ENCODE measurements at regions not wholly inside any gene's neighbourhood (a gene's known extent, or its start where the extent isn't known, plus 50 kb on each side); places are given as distances from the start of the nearest gene placed in this dataset.
"Not testable (repeated sequence)": the region's sequence is repeated elsewhere in the genome, so short reads cannot be mapped to it uniquely, and the experiment has no call there.

GRCh38 chr3:35446896-35447295 is 192.4 kb upstream of the ARPP21 start:
- POLR2A ChIA-PET: no interaction called here
- DNase-seq (no peak), ATAC-seq (no peak)
- Mint-ChIP-seq H3K4me1 (no peaks in the 10 kb centered on the region), H3K27ac (no peak overlapping the region), H3K27me3 (no peaks in the 10 kb centered on the region), H3K4me3 (no peak overlapping the region), H3K9me3 (ENCODE audit: low read depth) (no peaks in the 10 kb centered on the region), H3K36me3 (ENCODE audit: low read depth) (no peaks in the 10 kb centered on the region)
- intact Hi-C loops (cut with DNase I, micrococcal nuclease): no loop called here
- CTCF ChIA-PET: interaction anchor here (0.7 kb wide), 1 partner anchor 174 kb away, joined by 3 read pairs; no protein-coding TSS in a partner anchor

GRCh38 chr3:35448121-35448520 is 191.2 kb upstream of the ARPP21 start:
- POLR2A ChIA-PET: no interaction called here
- DNase-seq (no peak), ATAC-seq (no peak)
- Mint-ChIP-seq H3K4me3 (no peak overlapping the region), H3K36me3 (ENCODE audit: low read depth) (no peaks in the 10 kb centered on the region), H3K4me1 (no peaks in the 10 kb centered on the region), H3K27me3 (no peaks in the 10 kb centered on the region), H3K9me3 (ENCODE audit: low read depth) (no peaks in the 10 kb centered on the region), H3K27ac (no peak overlapping the region)
- intact Hi-C loops (cut with DNase I, micrococcal nuclease): no loop called here
- CTCF ChIA-PET: no interaction called here

GRCh38 chr3:35448681-35449080 is 190.6 kb upstream of the ARPP21 start:
- no peaks in the 10 kb centered on the region for H3K36me3 Mint-ChIP-seq (ENCODE audit: low read depth)
- no peaks in the 10 kb centered on the region for H3K9me3 Mint-ChIP-seq (ENCODE audit: low read depth)
- CTCF ChIA-PET: no interaction called here
- intact Hi-C loops (cut with DNase I, micrococcal nuclease): no loop called here
- no peak for ATAC-seq
- no peaks in the 10 kb centered on the region for H3K27me3 Mint-ChIP-seq
- no peak for DNase-seq
- H3K27ac Mint-ChIP-seq: no peak overlapping the region
- no peak overlapping the region for H3K4me3 Mint-ChIP-seq
- POLR2A ChIA-PET: no interaction called here
- H3K4me1 Mint-ChIP-seq: no peaks in the 10 kb centered on the region

- H3K36me3 Mint-ChIP-seq (ENCODE audit: low read depth); POLR2A ChIA-PET; H3K27ac Mint-ChIP-seq; DNase-seq; H3K4me3 Mint-ChIP-seq; H3K27me3 Mint-ChIP-seq; intact Hi-C loops (cut with DNase I, micrococcal nuclease); CTCF ChIA-PET; ATAC-seq; H3K4me1 Mint-ChIP-seq; H3K9me3 Mint-ChIP-seq (ENCODE audit: low read depth): not testable (repeated sequence)
Observed at GRCh38 chr3:35454819-35455218, 184.5 kb upstream of the ARPP21 start.

DNA sequence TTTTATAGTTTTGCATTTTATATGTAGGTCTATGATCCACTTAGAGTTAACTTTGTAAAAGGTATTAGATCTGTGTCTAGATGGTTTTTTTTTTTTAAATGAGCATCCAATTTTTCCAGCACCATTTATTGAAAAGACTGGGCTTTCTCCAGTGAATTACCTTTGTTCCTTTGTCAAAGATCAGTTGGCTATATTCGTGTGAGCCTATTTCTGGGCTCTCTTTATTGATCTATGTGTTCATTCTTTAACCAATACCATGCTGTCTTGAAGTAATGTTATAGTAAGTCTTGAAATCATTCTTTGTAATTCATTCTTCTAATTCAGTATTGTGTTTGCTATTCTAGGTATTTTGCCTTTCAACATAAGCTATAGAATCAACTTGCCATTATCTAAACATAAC is 165.4 kb upstream of the ARPP21 start:
- no peaks in the 10 kb centered on the region for H3K4me1 Mint-ChIP-seq
- ATAC-seq (no peak), DNase-seq (no peak)
- H3K4me3 Mint-ChIP-seq: no peak overlapping the region
- H3K27ac Mint-ChIP-seq: no peak overlapping the region
- H3K36me3 Mint-ChIP-seq (ENCODE audit: low read depth): no peaks in the 10 kb centered on the region
- POLR2A ChIA-PET: no interaction called here
- intact Hi-C loops (cut with DNase I, micrococcal nuclease): no loop called here
- no peaks in the 10 kb centered on the region for H3K27me3 Mint-ChIP-seq
- H3K9me3 Mint-ChIP-seq (ENCODE audit: low read depth): peaks cover 10% of the 10 kb centered on the region
- CTCF ChIA-PET: no interaction called here

DNA sequence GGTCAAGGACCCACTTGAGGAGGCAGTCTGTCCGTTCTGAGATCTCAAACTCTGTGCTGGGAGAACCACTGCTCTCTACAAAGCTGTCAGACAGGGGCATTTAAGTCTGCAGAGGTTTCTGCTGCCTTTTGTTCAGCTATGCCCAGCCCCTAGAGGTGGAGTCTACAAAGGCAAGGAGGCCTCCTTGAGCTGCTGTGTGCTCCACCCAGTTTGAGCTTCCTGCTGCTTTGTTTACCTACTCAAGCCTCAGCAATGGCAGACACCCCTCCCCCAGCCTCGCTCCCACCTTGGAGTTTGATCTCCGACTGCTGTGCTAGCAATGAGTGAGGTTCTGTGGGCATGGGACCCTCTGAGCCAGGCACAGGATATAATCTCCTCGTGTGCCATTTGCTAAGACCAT is 156.8 kb upstream of the ARPP21 start:
- CTCF ChIA-PET; DNase-seq; H3K27ac Mint-ChIP-seq; H3K27me3 Mint-ChIP-seq; POLR2A ChIA-PET; H3K9me3 Mint-ChIP-seq (ENCODE audit: low read depth); intact Hi-C loops (cut with DNase I, micrococcal nuclease); H3K4me1 Mint-ChIP-seq; ATAC-seq; H3K36me3 Mint-ChIP-seq (ENCODE audit: low read depth); H3K4me3 Mint-ChIP-seq: not testable (repeated sequence)

DNA sequence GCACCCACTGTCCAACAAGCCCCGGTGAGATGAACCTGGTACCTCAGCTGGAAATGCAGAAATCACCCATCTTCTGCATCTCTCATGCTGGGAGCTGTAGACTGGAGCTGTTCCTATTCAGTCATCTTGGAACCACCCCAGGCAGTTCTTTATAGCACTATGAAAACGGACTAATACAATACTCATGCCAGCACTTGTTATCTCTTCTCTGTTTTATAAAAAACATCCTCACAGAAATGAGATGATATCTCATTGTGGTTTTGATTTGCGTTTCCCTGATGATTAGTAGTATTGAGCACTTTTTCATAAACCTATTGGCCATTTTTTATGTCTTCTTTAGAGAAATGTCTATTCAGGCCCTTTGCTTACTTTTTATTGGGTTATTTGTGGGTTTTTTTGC is 156.2 kb upstream of the ARPP21 start:
- no peaks in the 10 kb centered on the region for H3K36me3 Mint-ChIP-seq (ENCODE audit: low read depth)
- ChIA-PET POLR2A (no interaction called here), CTCF (no interaction called here)
- H3K4me1 Mint-ChIP-seq: no peaks in the 10 kb centered on the region
- H3K27me3 Mint-ChIP-seq: peaks cover 2% of the 10 kb centered on the region
- H3K9me3 Mint-ChIP-seq (ENCODE audit: low read depth): peaks cover 6% of the 10 kb centered on the region
- DNase-seq: no peak
- H3K4me3 Mint-ChIP-seq: no peak overlapping the region
- ATAC-seq: no peak
- no peak overlapping the region for H3K27ac Mint-ChIP-seq
- intact Hi-C loops (cut with DNase I, micrococcal nuclease): no loop called here

DNA sequence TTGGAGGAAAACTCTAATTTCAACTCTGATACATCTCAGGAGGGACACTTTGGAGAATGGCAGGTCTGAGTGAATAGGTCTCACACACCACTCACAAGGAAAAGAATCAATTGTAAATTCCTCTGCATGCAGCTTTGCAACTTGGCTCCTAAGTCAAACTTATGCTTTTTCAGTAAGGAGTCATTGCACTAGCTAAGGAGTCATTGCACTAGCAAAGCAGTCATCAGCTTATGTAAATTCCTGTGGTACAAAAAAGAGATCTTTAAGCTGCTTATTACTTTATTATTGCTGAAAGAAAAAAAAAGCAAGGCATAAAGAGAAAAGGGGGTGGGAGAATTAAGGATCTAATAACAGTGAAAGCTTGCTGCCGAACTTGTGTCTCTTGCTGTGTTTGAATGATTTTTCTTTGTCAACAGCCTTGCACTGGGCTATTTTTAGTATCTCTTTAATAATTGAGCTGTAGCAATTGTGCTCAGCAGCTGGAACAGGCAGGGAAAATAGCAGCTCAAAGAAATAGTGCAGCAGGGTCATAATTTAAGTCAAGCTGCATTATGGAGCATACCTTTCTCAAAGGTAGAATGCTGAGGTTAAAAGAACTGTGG is 154.3 kb upstream of the ARPP21 start:
- DNase-seq: no peak
- intact Hi-C loops (cut with DNase I, micrococcal nuclease): no loop called here
- H3K27me3 Mint-ChIP-seq: peaks cover 2% of the 10 kb centered on the region
- POLR2A ChIA-PET: no interaction called here
- CTCF ChIA-PET: no interaction called here
- H3K9me3 Mint-ChIP-seq (ENCODE audit: low read depth): peaks cover 6% of the 10 kb centered on the region
- ATAC-seq: no peak
- no peaks in the 10 kb centered on the region for H3K4me1 Mint-ChIP-seq
- no peaks in the 10 kb centered on the region for H3K36me3 Mint-ChIP-seq (ENCODE audit: low read depth)
- H3K27ac Mint-ChIP-seq: no peak overlapping the region
- H3K4me3 Mint-ChIP-seq: no peak overlapping the region

DNA sequence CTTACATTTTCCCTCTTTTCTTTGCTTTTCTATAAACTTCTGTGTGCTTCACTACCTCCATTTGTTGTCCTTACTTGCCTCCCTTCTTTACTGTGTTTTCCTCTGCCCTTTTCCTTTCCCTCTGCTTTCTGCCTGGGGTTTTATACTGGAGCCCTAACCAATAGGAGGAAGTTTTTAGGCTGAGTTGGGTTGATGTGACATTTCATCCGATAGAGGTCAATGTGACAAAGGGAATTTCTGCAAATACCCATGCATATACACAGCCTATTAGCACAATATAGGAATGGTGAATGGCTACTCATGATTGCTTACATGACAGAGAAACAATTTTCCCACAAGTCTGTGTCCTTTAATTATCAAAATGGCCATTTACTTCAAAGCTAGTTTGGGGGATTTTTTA is 153.0 kb upstream of the ARPP21 start:
- no peak for DNase-seq
- no peak for ATAC-seq
- H3K27me3 Mint-ChIP-seq: peaks cover 2% of the 10 kb centered on the region
- H3K4me3 Mint-ChIP-seq: no peak overlapping the region
- H3K27ac Mint-ChIP-seq: no peak overlapping the region
- H3K36me3 Mint-ChIP-seq (ENCODE audit: low read depth): no peaks in the 10 kb centered on the region
- ChIA-PET CTCF (no interaction called here), POLR2A (no interaction called here)
- H3K4me1 Mint-ChIP-seq: no peaks in the 10 kb centered on the region
- intact Hi-C loops (cut with DNase I, micrococcal nuclease): no loop called here
- no peaks in the 10 kb centered on the region for H3K9me3 Mint-ChIP-seq (ENCODE audit: low read depth)

- no peaks in the 10 kb centered on the region for H3K4me1 Mint-ChIP-seq
- intact Hi-C loops (cut with DNase I, micrococcal nuclease): no loop called here
- no peaks in the 10 kb centered on the region for H3K9me3 Mint-ChIP-seq (ENCODE audit: low read depth)
- no peak overlapping the region for H3K27ac Mint-ChIP-seq
- H3K36me3 Mint-ChIP-seq (ENCODE audit: low read depth): no peaks in the 10 kb centered on the region
- H3K27me3 Mint-ChIP-seq: peaks cover 2% of the 10 kb centered on the region
- POLR2A ChIA-PET: no interaction called here
- H3K4me3 Mint-ChIP-seq: no peak overlapping the region
- CTCF ChIA-PET: no interaction called here
- ATAC-seq (no peak), DNase-seq (no peak)
Observed at GRCh38 chr3:35487376-35487775, 151.9 kb upstream of the ARPP21 start.

DNA sequence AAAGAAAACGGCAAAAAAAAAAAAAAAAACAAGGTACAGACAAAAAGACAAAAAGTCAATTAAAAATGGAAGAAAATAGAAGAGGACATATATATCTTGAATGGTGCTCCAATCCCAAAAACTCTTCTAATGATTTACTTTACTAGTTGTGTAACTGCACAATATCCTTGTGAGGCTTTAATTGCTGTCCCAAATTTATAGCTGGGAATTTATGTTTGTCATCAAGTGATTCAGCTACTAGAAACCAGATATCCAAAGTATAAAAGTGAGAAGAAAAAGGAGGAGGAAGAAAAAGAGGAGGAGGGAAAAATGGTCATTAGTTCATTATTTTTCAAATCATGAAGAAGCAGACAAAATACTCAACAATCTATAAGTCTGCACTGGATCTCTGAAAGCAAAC is 150.8 kb upstream of the ARPP21 start:
- peaks cover 2% of the 10 kb centered on the region for H3K27me3 Mint-ChIP-seq
- no peaks in the 10 kb centered on the region for H3K9me3 Mint-ChIP-seq (ENCODE audit: low read depth)
- intact Hi-C loops (cut with DNase I, micrococcal nuclease): no loop called here
- ChIA-PET POLR2A (no interaction called here), CTCF (no interaction called here)
- ATAC-seq (no peak), DNase-seq (no peak)
- H3K4me3 Mint-ChIP-seq: no peak overlapping the region
- H3K27ac Mint-ChIP-seq: no peak overlapping the region
- H3K4me1 Mint-ChIP-seq: no peaks in the 10 kb centered on the region
- H3K36me3 Mint-ChIP-seq (ENCODE audit: low read depth): no peaks in the 10 kb centered on the region

DNA sequence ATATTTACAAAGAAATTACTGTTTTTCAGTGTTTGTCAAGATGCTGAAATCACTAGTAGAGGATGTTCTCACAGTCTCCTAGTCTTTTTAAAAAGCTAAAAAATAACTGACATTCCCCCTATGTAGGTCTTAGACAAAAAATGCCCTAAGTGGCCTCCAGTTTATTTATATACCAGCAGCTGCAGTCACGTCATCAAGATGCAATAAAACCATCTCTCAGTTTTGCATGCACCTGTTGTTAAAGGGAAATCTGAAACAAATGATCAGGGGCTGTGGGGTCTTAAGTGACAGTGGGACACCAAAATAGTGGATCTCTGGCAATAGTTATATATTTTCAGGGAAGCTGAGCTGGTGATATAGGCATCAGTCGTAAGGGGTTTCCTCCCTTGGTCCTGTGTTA is 146.5 kb upstream of the ARPP21 start:
- Mint-ChIP-seq H3K4me1 (no peaks in the 10 kb centered on the region), H3K27ac (no peak overlapping the region), H3K4me3 (no peak overlapping the region), H3K36me3 (ENCODE audit: low read depth) (no peaks in the 10 kb centered on the region), H3K9me3 (ENCODE audit: low read depth) (no peaks in the 10 kb centered on the region), H3K27me3 (no peaks in the 10 kb centered on the region)
- POLR2A ChIA-PET: no interaction called here
- CTCF ChIA-PET: no interaction called here
- intact Hi-C loops (cut with DNase I, micrococcal nuclease): no loop called here
- ATAC-seq (no peak), DNase-seq (no peak)

DNA sequence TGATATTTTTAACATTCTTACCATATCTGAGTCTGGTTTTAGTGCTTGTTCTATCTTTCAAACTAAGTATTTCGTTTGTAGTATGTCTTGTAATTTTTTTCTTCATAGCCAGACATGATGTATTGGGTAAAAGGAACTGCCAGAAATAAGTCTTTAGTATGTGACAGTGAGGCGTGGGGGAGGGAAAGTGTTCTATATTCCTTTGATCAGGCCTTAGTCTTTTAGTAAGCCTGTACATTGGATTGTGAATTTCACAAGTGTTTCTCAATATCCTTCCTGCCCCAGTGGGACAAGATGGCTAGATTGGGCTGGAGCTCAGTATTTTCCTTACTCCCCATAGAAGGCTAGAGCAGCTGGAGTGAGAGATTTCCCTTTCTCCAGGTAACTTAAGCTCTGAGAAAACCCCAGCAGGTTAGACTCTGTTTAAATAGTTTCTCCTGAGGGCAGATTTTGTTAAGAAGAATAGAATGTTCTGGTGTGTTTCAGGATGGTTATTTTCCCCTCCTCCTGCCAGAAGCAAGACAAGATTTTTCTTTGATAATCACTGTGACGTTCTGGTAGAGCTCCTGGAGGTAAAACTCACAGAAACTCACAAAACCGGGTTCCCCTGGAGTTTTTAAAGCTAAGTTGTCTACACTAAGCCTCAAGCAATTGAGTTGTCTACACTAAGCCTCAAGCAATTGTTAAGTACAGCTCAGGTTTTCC is 140.7 kb upstream of the ARPP21 start:
- intact Hi-C loops (cut with DNase I, micrococcal nuclease): no loop called here
- H3K27ac Mint-ChIP-seq: no peak overlapping the region
- ATAC-seq (no peak), DNase-seq (no peak)
- H3K4me1 Mint-ChIP-seq: no peaks in the 10 kb centered on the region
- H3K4me3 Mint-ChIP-seq: no peak overlapping the region
- ChIA-PET POLR2A (no interaction called here), CTCF (no interaction called here)
- H3K27me3 Mint-ChIP-seq: no peaks in the 10 kb centered on the region
- H3K9me3 Mint-ChIP-seq (ENCODE audit: low read depth): peaks cover 3% of the 10 kb centered on the region
- H3K36me3 Mint-ChIP-seq (ENCODE audit: low read depth): no peaks in the 10 kb centered on the region
